Fibroblast of mammary gland (primary cell): ENCODE measurements at regions not wholly inside any gene's neighbourhood (a gene's known extent, or its start where the extent isn't known, plus 50 kb on each side); places are given as distances from the start of the nearest gene placed in this dataset.

ENCODE experiments used
- DNase-seq: peaks from one replicate; pipeline ENCODE4 v3.0.0-alpha.2; 2010; ENCODE audit warnings: low read depth
- H3K4me3 ChIP-seq: 2 replicates; pipeline ENCODE4 v1.5.1; 2011; ENCODE audit warnings: low read depth, mild to moderate bottlenecking, low read length, moderate library complexity; ENCODE audit not compliant: control insufficient read depth
- TF ChIP-seq, protein P1 (sequence below): conservative IDR thresholded peaks from 2 replicates; pipeline ENCODE4 v1.5.1; 2011; ENCODE audit warnings: low read depth, low read length, inconsistent platforms; ENCODE audit not compliant: control insufficient read depth, insufficient read depth

DNA sequence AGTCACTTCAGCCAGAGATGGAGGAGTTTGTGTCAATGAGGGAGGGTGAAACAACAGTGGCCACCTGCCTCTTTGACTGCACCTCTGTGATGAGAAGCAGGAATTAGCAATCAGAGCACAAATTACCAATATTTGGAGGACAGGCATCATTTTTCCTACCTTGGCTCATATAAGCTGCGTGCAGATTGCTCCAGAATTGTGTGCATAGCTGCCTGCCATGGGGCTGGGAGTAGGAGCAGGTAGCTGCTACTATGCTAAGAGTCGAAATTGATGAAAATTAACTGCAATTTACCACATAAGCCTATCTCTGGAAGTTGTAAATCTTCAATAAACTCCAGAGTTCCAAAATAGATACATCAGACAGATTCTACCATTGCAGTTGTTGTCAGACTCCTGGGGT, 167.5 kb upstream of the HTR2A start:
- no peak for DNase-seq
- H3K4me3 ChIP-seq = no peak overlapping the region
- TF ChIP-seq, protein P1, sequence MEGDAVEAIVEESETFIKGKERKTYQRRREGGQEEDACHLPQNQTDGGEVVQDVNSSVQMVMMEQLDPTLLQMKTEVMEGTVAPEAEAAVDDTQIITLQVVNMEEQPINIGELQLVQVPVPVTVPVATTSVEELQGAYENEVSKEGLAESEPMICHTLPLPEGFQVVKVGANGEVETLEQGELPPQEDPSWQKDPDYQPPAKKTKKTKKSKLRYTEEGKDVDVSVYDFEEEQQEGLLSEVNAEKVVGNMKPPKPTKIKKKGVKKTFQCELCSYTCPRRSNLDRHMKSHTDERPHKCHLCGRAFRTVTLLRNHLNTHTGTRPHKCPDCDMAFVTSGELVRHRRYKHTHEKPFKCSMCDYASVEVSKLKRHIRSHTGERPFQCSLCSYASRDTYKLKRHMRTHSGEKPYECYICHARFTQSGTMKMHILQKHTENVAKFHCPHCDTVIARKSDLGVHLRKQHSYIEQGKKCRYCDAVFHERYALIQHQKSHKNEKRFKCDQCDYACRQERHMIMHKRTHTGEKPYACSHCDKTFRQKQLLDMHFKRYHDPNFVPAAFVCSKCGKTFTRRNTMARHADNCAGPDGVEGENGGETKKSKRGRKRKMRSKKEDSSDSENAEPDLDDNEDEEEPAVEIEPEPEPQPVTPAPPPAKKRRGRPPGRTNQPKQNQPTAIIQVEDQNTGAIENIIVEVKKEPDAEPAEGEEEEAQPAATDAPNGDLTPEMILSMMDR = no peak

DNA sequence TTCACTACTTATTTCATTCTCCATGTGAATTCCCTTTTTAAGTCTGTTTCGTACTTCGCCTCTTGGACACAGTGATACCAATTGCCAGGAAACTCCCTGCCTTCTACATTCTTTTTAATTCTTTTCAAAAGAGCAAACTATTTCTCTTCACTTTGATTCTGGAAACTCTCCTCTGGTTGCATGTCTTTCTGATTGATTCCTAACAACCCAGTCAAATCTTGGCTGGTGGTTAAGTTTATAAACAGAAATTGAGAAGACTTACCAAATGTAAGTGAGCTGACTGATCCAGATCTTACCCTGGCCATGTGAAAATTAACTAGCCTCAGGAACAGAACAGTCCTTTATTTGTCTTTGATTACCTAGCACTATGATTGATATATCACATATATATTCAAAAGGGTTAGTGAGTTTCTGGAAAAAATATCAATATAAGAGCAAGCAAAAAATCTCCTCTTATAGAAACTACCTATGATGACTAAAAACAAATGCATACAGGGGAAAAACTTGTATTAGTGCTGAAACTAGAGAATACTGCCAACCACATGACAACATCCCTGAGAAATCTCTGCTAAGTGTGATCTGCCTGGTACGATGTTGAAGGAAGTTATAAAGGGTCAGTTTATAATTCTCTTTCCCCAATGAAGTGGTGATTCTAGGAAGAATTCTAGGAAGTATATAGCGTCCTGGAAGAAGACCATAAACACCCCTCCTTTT, 152.6 kb upstream of the HTR2A start:
- no peak for DNase-seq
- TF ChIP-seq, protein P1 = no peak
- no peak overlapping the region for H3K4me3 ChIP-seq

DNA sequence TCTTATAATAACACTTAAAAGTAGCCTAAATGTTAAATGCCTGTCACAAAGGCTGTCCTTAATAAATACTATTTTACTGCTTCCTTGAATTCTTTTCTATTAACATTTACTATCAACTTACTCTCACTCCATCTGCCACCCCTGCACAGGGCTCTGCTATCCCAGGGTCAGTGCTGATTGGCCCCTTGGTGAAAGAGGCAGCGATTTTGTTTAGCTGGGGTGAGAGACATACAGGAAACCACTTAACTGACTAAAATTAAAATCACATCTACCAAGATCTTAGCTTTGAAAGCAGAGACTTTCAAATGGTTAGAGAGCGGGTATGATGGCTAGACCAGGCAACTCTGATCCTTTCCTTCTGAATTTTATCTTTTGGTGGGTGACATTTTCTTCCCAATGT, 149.9 kb upstream of the HTR2A start:
- no peak overlapping the region for H3K4me3 ChIP-seq
- no peak for DNase-seq
- TF ChIP-seq, protein P1 = no peak

DNA sequence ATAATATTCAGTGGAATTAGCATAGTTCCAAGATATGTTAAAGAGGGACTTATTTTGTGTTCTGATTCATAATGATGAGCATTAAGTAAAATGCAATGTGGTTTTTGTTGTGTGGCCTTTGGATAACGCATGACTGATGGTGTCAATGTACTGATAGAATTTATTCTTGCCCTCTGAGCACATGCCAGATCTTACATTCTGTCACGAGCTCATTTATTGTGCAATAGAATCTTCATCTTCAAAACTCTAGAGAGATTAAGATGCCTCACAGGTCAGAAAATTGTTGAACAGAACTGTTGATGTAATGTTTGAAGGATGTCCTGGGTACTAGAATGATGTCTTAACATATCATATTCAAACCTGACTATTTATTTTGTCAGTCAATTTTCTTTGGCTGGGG, 148.0 kb upstream of the HTR2A start:
- DNase-seq = peak; percentile 82
- TF ChIP-seq, protein P1 = no peak
- H3K4me3 ChIP-seq = no peak overlapping the region

DNA sequence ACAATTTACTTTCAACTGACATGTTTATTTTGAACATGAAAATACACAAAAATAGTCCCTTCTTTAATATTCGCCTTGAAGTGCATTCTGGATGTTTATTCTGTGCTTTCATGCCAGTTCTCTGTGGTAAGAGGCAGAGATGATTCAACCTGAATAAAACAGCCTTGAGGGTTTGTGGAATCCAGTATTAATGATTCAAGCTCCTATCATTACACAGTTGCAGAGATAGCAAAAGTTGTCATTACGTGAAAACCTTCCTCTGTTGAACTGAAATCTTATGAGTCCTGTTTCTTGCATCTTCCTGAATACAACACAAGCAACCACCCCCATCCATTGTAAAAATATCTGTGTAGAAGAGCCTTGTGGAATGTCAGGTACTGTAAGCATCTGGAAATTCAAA, 142.3 kb upstream of the HTR2A start:
- peak; percentile 93 for DNase-seq
- no peak overlapping the region for H3K4me3 ChIP-seq
- TF ChIP-seq, protein P1 = no peak

DNA sequence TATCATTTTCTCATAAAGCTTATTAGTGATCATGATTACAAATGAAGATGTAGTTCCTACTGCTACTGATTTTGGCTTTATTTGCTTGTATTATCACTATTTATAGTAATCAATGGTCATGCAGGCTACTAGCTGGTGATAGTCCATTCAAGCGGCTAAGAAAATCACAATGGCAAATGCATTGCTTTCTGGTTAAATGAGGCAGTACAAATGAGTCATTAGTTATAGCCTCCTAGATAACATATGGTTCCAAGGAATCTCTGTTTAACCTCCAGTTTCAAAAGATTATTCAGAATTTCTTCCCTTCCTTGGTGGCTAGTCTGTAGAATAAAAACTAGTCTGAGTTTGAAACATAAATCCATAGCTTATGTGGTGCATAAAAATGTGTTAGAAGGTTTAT, 141.3 kb upstream of the HTR2A start:
- H3K4me3 ChIP-seq = no peak overlapping the region
- DNase-seq = peak; percentile 70

More for the DNA sequence above, 141.3 kb upstream of the HTR2A start:
- TF ChIP-seq, protein P1 = no peak
